Occipital lobe (tissue), 1 donor: ENCODE measurements at regions not wholly inside any gene's neighbourhood (a gene's known extent, or its start where the extent isn't known, plus 50 kb on each side); places are given as distances from the start of the nearest gene placed in this dataset.
"Not testable (repeated sequence)": the region's sequence is repeated elsewhere in the genome, so short reads cannot be mapped to it uniquely, and the experiment has no call there.

ENCODE experiments used
- DNase-seq: peaks from one replicate; lab custom pipeline; 2025; lab: John Stamatoyannopoulos, UW

DNA sequence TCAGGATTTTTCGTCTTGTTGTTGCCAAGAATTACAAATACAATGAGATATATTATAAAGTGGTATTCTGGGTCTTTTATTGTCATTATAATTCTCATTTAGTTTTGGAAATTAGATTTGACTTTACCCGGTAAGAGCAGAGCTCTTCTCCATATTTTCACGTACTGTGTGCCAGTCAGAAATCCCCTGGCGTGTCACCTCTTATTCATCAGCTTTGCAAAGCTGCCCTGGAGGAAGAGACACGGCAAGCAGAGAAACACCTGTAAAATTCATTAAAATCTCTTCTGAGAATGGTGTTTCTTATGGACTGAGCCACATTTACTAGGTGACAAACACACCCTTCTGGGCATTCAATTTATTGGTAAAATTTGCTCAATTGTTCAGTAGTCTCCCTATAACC is 440.4 kb downstream of the HINT1 start:
- DNase-seq = no peak

DNA sequence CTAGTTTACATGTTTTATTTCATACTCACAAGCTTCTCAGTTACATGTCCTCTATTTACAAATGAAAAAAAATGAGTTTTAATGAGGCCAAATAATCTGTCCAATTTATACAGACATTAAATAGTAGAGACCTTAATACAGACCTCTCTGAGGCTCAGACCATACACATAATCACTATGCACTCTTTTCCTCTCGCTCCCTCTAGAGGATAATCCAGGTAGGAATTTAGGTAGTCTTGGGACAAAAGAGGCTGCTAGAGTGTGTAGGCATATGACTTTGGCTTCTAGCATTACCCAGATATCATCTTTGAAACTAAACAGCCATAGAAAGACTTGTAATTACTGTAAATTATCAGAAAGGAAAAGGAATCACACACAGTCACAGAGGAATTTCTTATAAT is 444.7 kb downstream of the HINT1 start:
- DNase-seq = no peak

DNA sequence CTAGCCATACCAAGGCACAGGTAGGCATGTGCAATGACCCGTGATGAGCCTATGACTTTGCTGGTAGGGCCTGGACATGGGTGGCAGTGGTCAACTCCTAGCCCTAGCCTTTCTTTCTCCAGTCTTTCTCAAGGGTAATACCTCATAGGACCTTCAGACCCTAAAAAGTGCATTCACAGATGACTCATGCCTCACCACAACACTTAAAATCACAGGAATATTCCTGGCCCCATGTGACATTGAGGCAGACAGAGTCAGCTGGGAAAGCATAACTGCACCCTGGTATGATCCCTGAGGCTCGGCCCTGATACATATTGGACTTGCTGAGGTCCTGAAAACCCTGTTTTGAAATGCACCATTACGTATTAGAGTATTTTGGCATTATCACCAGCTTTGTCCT is 449.5 kb downstream of the HINT1 start:
- no peak for DNase-seq

DNA sequence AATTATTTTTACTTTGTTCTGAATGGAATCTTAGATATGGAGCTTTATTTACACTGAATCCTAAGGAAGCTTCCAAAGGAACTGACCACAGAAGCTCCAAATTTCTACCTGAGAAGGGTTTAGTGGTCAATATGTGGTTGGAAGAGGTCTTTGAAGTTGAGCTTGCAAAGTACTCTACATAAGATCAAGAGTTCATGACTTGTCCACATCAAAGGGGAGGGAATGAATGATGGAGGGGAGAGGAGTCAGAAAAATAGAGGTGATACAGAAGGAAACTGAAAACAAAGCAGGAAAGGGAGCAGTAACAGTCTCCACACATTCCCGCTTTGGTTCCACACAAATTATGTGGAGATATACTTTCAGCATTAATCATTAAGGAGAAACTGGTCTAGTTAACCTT is 450.9 kb downstream of the HINT1 start:
- DNase-seq = no peak

DNA sequence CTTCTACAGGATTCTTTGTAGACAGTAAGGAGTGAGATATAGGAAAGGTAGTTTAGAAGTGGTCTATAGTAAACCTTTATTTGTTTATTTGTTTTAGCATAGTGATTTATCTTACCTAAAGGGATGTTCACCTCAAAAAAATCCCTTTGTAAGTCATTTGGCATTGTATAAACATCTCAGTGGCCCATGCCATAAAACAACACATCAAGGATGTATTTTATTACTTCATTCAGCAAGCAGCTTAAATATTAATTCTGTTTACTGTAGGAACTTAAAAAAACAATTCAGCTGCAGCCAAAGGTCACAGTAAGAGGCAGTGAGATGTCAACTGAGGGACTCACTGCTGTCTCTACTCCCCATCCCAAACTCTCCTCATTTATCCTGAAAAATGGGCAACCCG is 452.7 kb downstream of the HINT1 start:
- DNase-seq = no peak

DNA sequence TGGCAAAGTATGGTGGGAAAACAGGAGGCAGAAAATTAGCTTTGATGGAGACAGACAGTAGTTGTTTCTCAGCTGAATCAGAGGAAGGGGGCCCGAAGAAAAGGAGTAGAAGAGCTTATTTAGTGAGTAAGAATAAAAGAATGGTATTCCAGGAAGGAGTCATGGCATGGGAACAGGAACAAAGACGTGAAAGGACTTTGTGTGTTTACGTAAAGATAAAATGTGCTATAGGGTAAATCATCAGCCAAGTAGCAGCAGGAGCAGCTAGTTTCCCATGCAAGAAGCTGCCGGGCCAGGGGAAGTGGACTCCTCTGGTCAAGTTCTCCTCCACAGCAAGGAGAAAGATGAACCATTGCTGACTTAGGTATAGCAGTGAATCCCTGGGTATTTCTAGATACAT is 454.5 kb downstream of the HINT1 start:
- no peak for DNase-seq

DNA sequence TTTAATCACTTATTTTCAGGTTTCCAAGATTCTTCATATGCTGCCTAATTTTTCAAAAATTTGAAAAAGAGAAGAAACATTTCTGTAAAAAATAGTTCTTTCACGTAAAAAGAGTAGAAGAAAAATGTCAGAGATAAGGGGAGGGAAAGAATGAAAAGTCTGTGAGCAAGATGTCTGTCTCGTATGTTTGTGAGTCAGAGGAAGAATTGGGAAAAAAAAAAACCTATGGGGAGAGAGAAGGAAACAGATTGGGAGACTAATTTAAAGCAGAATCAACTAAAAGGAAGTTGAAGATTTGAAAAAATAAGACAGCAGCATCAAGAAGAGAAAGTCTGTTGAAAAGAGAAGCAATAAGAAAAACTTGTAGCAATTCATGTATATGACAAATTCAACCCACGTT is 456.3 kb downstream of the HINT1 start:
- DNase-seq = no peak

DNA sequence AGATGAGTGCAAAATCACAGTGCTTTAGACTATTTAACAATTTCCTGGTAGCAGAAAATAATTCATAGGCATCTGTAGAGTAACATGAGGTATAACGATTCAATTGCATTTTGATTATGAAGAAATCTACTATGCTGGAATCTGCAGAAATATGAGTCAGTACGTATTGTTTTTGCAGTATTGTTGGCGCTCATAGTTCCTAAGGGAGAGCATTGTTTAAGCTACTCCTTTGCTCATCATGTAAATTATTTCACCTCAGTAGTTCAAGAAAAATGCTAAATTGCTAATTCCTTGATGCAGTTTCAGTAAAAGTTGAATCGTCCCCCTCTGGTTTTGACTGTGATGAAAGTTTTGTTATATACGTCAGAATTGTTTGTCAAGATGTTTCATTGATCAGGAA is 458.4 kb downstream of the HINT1 start:
- no peak for DNase-seq

DNA sequence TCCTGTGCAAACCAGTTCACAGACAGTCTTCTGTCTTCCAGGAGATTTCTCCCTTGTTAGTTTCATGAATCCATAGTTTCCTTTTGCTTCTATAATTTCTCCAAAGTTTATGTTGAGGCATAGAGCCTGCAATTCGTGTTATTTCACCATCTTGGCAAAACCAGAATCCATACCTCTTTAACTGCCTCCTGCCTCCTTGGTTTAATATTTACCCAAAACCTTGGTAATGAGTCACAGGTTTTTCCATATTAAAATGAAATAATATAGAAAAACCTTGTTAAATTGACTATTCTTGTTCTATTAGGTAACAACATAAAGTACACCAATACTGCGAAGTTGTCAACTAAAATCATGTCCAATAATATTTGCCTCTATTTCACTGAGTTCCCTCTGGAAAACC is 459.7 kb downstream of the HINT1 start:
- no peak for DNase-seq

DNA sequence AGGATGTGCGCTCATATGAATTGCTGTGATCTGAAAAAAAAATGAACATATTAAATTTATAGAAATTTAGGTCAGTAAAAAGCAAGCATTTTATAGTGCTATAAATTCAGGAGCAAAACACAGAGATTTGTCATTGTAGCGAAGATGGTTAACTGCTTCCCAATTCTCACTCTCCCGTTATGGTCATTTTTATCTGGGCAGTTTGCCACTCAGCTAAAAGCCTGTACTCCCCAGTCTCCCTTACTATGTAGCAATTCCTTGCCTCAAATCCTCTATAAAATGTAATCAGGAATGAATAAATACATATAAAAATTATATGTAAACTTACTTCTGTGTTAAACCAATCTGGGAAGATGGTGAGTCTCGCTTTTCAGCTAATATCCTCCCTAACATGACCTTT is 471.5 kb downstream of the HINT1 start:
- DNase-seq = no peak

DNA sequence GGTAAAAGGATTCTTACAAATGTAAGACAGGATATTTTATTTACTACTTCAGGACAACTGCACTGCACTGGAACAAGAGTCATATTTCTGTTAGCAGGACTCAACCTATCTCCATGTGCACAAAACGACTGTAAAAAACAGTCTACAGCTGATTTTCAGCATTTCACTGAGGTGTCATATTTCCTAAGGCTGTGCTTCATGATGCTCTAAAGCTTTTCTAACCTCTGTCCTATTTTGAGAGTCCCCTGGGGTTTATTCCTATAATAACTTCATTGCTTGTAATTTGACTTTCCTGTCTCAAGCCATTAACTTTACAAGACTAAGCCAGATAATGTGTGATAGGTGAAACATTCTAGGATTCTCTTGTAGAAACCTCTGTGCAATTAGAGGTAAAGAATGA is 472.3 kb downstream of the HINT1 start:
- no peak for DNase-seq

DNA sequence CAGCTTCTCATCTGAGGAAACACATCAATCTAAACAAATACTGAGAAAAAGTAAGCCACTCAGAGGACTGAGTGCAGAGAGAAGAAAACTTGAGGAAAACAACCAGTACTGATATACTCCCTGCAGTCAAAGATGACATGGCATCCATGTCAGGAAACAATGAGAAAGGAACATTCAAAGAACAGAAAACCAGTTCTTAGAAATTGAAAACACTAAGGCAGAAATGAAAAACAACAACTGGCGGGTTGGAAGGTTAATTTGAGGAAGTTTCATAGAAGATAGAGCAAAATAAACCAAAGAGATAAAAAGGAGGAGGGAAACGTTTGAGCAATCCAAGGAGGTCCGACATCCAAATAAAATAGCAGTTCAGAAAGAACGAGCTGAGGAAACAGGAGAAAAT is 475.2 kb downstream of the HINT1 start:
- no peak for DNase-seq

DNA sequence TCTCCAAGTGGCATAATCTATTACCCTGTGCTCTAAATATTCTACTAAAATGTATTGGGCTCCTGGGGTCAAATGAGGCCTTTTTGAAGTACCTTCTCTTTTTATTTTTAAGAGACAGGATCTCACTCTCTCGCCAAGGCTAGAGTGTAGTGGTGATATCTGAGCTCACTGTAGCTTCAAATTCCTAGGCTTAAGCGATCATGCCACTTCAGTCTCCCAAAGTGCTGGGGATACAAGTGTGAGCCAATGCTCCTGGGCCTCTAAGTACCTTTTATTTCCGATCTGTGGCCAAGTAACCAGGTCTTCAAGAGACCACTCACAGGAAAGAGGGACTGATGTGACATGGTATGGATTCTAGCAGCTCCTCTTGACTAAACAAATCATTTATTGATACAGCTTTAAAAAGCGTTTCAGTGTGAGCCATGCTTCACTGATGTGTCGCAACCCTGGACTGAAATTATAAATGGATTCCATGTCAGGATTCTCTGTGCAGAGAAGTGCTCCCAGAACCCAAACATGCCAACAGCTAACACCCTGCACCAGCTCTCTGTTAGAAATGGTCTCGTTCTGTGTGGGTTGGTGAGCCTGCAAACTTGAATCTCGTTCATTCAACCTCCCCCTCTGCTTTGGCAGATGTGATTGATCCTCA is 477.8 kb downstream of the HINT1 start:
- DNase-seq = no peak

DNA sequence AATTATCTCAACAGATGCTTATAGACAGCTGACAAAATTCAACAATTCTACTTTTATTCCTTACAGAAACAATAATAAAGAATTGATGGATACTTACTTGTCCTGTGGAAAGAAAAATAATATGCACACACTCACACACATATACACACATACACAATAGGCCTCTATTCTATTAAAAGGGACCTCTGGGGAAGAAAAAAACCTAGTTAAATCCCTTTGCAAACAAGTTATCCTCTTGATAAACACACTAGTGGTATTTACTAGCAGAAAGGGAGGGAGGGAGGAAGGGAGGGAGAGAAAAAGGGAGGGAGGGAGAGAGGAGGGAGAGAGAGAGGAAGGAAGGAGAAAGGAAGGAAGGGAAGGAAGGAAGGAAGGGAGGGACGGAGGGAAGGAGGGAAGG is 486.4 kb downstream of the HINT1 start:
- DNase-seq = no peak

DNA sequence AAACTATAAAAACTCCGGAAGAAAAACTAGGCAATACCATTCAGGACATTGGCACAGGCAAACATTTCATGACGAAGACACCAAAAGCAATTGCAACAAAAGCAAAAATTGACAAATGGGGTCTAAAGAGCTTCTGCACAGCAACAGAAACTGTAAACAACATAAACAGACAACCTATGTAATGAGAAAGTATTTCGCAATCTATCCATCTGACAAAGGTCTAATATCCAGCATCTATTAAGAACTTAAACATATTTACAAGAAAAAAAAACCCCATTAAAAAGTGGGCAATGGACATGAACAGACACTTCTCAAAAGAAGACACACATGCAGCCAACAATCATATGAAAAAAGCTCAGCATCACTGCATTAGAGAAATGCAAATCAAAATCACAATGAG is 498.6 kb downstream of the HINT1 start:
- no peak for DNase-seq

DNA sequence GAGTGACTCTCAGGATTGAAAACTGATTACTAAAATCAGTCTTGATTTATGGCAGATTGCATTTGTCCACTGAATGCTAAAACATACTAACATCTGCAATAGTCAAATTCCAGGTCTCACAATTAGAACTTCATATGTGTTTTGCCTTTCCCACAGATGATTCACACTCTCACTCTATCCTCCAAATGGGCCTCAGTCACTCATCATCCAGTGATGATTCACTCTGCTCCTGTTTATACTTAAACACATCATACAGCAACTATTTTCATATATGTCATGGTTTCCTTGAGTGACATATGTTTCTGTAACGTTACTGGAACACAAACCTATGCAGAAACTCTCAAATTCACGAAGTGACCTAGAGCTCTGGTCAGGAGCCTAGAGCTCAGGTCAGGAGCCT is 512.9 kb downstream of the HINT1 start:
- DNase-seq = no peak

DNA sequence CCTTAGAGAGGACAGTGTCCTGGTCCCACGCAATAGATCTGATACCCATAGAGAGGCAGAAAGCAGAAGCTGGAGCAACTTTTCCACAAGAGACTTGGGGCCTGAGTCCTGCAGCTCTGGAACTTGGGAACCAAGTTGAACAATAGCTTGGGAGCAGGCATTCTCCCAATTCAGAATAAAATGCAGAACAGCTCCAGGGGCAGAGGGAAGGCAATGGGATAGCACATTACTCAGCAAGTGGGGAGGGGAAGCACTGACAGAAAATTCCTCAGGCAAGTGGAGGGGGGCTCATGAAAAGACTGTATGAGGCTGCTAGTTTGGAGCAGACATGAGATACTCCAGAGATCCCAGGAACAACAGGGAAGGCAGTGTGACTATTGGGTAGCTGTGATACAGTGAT is 513.6 kb downstream of the HINT1 start:
- DNase-seq = no peak

DNA sequence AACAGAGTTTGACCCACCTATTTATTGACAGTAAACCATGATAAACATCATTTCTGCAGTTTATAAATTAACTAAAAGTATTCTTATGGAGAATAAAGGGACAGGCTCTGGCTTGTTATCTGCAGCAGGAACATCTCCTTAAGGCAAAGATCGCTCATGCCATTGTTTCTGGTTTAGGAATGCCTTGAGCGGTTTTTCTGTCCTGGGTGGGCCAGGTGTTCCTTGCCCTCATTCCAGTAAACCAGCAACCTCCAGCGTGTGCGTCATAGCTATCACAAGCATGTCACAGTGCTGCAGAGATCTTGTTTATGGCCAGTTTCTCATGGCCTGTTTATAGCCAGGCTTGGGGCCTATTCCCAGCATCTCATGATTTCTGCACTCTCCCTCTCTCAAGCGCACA is 521.7 kb downstream of the HINT1 start:
- no peak for DNase-seq

DNA sequence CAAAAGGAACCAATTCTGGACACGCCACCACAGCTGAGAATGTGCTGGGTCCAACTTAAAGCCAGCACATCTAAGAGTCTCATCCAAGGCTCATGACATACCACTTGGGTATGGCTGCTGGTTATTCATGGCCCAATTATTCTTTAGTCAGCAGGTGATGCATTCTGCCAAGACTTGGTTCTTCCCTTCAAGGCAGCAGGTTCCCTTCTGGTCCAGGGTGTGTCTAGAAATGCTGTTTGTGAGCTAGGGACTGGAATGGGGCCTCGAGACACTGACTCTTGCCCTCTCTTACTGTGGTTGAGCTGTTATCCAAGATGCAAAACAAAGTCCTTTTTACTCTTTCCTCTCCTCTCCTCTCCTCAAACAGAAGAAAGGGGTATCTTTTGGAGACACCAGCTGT is 522.6 kb downstream of the HINT1 start:
- DNase-seq = no peak

DNA sequence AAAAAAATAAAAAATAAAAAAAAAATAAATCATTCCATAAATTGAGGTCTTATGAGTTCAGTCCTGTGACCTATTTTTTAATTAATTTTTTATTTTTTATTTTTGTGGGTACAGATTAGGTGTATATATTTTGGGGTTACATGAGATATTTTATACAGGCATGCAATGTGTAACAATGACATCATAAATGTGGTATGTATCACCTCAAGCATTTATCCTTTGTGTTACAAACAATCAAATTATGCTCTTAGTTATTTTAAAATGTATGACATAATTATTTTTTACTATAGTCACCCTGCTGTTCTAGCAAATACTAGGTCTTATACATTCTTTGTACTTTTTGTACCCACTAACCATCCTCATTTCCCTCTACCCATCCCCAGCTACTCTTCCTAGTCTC is 537.9 kb downstream of the HINT1 start:
- no peak for DNase-seq

DNA sequence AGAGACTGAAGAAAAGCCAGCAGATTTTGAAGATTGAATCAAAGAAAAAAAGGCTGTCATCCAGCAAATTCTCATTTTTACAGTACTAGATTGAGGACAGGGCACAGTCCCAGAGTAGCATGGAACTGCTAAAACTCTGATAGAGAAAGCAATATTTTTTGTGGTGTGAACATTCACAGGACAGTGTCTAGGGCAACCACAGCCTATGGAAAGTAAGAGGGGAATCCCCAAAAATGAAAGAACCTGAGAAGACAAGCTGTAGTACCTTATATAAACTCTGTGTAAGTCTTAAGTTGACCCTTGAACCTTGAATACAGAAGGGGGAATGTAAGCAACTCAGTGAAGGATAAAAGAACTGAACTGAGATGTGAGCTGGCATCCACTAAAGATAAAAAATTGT is 540.3 kb downstream of the HINT1 start:
- no peak for DNase-seq

DNA sequence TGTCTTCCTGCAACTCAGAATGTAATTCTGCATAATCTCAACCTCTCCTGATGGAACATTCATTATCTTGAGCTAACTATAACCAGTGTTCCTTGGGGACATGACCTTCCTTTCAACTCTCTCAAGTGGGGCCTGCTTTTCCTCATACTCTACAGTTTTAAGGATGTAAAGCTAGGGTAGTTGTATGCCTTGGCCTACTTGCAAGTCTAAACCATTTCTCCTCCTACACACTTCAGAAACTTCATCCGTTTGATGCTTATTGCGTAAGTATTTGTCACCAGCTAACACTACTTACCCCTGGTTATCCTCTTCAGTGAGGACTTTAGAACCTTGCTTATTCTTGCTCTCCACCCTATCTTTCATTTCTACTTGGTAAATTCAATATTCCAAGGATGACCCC is 548.9 kb downstream of the HINT1 start:
- DNase-seq = no peak

DNA sequence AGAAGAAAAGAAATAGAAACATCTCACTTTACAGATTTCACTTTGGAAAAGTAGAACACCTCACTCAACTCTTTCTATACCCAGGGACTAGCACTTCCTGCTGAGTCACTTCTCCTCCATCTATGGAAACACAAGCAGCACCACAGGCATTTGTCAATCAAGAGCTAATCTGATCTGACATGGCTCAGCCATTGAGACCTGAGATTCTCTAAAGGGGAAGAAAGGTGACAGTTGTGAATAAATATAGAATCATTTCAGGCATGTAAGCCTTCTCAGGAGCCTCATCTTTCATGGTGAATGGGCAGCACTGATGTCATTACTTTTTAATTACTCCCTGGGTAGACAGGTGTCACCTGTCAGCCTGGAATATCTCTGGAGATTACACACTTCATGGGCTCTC is 559.8 kb downstream of the HINT1 start:
- DNase-seq = no peak

DNA sequence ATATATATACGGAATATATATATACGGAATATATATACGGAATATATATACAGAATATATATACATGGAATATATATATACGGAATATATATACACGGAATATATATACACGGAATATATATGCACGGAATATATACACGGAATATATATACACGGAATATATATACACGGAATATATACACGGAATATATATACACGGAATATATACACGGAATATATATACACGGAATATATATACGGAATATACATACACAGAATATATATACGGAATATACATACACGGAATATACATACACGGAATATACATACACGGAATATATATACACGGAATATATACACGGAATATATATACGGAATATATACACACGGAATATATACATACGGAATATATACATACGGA is 568.4 kb downstream of the HINT1 start:
- DNase-seq = not testable (repeated sequence)
